CD4-positive, alpha-beta T cell (primary cell): ENCODE measurements at regions not wholly inside any gene's neighbourhood (a gene's known extent, or its start where the extent isn't known, plus 50 kb on each side); places are given as distances from the start of the nearest gene placed in this dataset.

Experiments
- ATAC-seq: fragments of 200-7000 bp; cut with Tn5 transposase; one replicate; pipeline ENCODE4 v1.10.0; 2022; ENCODE audit warnings: mild to moderate bottlenecking; ENCODE audit not compliant: poor library complexity
- CTCF ChIA-PET: fragments of 350-600 bp; sonication (Branson Sonifier 250); formaldehyde crosslinking; loops from one replicate; lab custom pipeline; 2021; ENCODE audit warnings: antibody characterized with exemption, inconsistent platforms; lab: Charles Lee
- POLR2A ChIA-PET: fragments of 350-600 bp; sonication (Branson Sonifier 250); formaldehyde crosslinking; loops from one replicate; lab custom pipeline; 2021; ENCODE audit warnings: antibody characterized with exemption, inconsistent platforms; lab: Charles Lee
- DNase-seq, 14 experiments: peaks; one replicate each; pipeline ENCODE4 v3.0.0-alpha.2; 2013 to 2020; ENCODE audit warnings: mixed read lengths in 2 of 14
- H3K27ac ChIP-seq, 2 donors: one replicate each; pipeline versions ENCODE4 v1.5.1 to v1.7.0; 2013; ENCODE audit warnings: low read length in 2 of 2, low read depth in 1 of 2, mild to moderate bottlenecking in 1 of 2
- H3K27me3 ChIP-seq, 2 experiments: 1 replicate in 1 of 2; 2 replicates in 1 of 2; pipeline versions ENCODE4 v1.6.1 to v1.7.0; 2013; ENCODE audit warnings: low read length in 2 of 2, control low read depth in 1 of 2, mild to moderate bottlenecking in 1 of 2, moderate library complexity in 1 of 2; ENCODE audit not compliant: insufficient read depth in 2 of 2, control insufficient read depth in 1 of 2
- H3K36me3 ChIP-seq: one replicate; pipeline ENCODE4 v1.6.1; 2013; ENCODE audit warnings: low read length, control low read depth; ENCODE audit not compliant: insufficient read depth
- H3K4me1 ChIP-seq: one replicate; pipeline ENCODE4 v1.6.1; 2013; ENCODE audit warnings: low read length, control low read depth; ENCODE audit not compliant: insufficient read depth
- H3K4me3 ChIP-seq: one replicate; pipeline ENCODE4 v1.5.1; 2013; ENCODE audit warnings: mild to moderate bottlenecking, low read length, moderate library complexity
- H3K9me3 ChIP-seq, 2 experiments: 1 replicate in 1 of 2; 2 replicates in 1 of 2; pipeline versions ENCODE4 v1.6.1 to v1.7.0; 2013; ENCODE audit warnings: low read length in 2 of 2, mild to moderate bottlenecking in 2 of 2, control low read depth in 1 of 2, moderate library complexity in 1 of 2; ENCODE audit not compliant: control insufficient read depth in 1 of 2, insufficient read depth in 1 of 2
- H3K27ac Mint-ChIP-seq: one replicate; pipeline ENCODE4 v1.8.0; 2020; ENCODE audit warnings: mixed read lengths
- H3K27me3 Mint-ChIP-seq: one replicate; pipeline ENCODE4 v1.8.0; 2021; ENCODE audit warnings: mixed read lengths
- H3K36me3 Mint-ChIP-seq: one replicate; pipeline ENCODE4 v1.8.0; 2021; ENCODE audit warnings: low read depth, mixed read lengths
- H3K4me1 Mint-ChIP-seq: one replicate; pipeline ENCODE4 v1.8.0; 2021; ENCODE audit warnings: low read depth, mixed read lengths
- H3K4me3 Mint-ChIP-seq: one replicate; pipeline ENCODE4 v1.8.0; 2020; ENCODE audit warnings: mild to moderate bottlenecking, mixed read lengths
- H3K9me3 Mint-ChIP-seq: one replicate; pipeline ENCODE4 v1.8.0; 2020; ENCODE audit warnings: mixed read lengths
- CTCF ChIP-seq: fragments of 200-600 bp; IDR thresholded peaks from one replicate; pipeline ENCODE4 v1.8.0; 2022; ENCODE audit warnings: antibody characterized with exemption, mild to moderate bottlenecking
- intact Hi-C, 2 experiments: fragments of 100-400 bp; cut with DNase I in 1 of 2; cut with micrococcal nuclease in 1 of 2; formaldehyde crosslinking; loops; one replicate each; pipeline versions ENCODE4 v1.15.1 to v1.9.0; 2023 to 2025; cut with DNase I, micrococcal nuclease

- intact Hi-C loops: no loop called here
- Histone ChIP-seq H3K27me3 (no peaks in the 10 kb centered on the region), H3K4me1 (no peaks in the 10 kb centered on the region), H3K9me3 (no peaks in the 10 kb centered on the region), H3K36me3 (no peaks in the 10 kb centered on the region), H3K27ac (no peak overlapping the region), H3K4me3 (no peak overlapping the region)
- Mint-ChIP-seq H3K4me3 (no peak overlapping the region), H3K4me1 (no peaks in the 10 kb centered on the region), H3K27me3 (peaks cover 8% of the 10 kb centered on the region), H3K9me3 (no peaks in the 10 kb centered on the region), H3K36me3 (no peaks in the 10 kb centered on the region), H3K27ac (no peak overlapping the region)
- no peak for TF ChIP-seq CTCF
- ChIA-PET CTCF (no interaction called here), POLR2A (no interaction called here)
- DNase-seq: no peak
- ATAC-seq: no peak
Measured at GRCh38 chr18:77544792-77545191, 295.1 kb downstream of the GALR1 start.

- Mint-ChIP-seq H3K4me3 (no peak overlapping the region), H3K27ac (no peak overlapping the region), H3K9me3 (no peaks in the 10 kb centered on the region), H3K4me1 (no peaks in the 10 kb centered on the region), H3K36me3 (no peaks in the 10 kb centered on the region), H3K27me3 (peaks cover 7% of the 10 kb centered on the region)
- ChIA-PET CTCF (no interaction called here), POLR2A (no interaction called here)
- no peak for TF ChIP-seq CTCF
- Histone ChIP-seq H3K36me3 (no peaks in the 10 kb centered on the region), H3K4me1 (no peaks in the 10 kb centered on the region), H3K27me3 (no peaks in the 10 kb centered on the region), H3K4me3 (no peak overlapping the region), H3K27ac (no peak overlapping the region), H3K9me3 (no peaks in the 10 kb centered on the region)
- ATAC-seq (no peak), DNase-seq (no peak)
- intact Hi-C loops: no loop called here
Measured at GRCh38 chr18:77547757-77548156, 298.1 kb downstream of the GALR1 start.

GRCh38 chr18:77548790-77549420 is 299.3 kb downstream of the GALR1 start:
- intact Hi-C loops: no loop called here
- ATAC-seq: no peak
- POLR2A ChIA-PET: no interaction called here

More at GRCh38 chr18:77548790-77549420, 299.3 kb downstream of the GALR1 start:
- no peak for TF ChIP-seq CTCF
- Histone ChIP-seq H3K27ac (no peak overlapping the region), H3K4me1 (no peaks in the 10 kb centered on the region), H3K36me3 (no peaks in the 10 kb centered on the region), H3K27me3 (no peaks in the 10 kb centered on the region), H3K4me3 (no peak overlapping the region), H3K9me3 (no peaks in the 10 kb centered on the region)
- H3K4me1 Mint-ChIP-seq: no peaks in the 10 kb centered on the region
- no peak for DNase-seq
- H3K9me3 Mint-ChIP-seq: no peaks in the 10 kb centered on the region
- H3K27ac Mint-ChIP-seq: no peak overlapping the region
- peaks cover 5% of the 10 kb centered on the region for H3K27me3 Mint-ChIP-seq
- H3K36me3 Mint-ChIP-seq: no peaks in the 10 kb centered on the region
- no peak overlapping the region for H3K4me3 Mint-ChIP-seq
- CTCF ChIA-PET: no interaction called here
